Thyroid gland (tissue), 4 donors: ENCODE measurements at regions not wholly inside any gene's neighbourhood (a gene's known extent, or its start where the extent isn't known, plus 50 kb on each side); places are given as distances from the start of the nearest gene placed in this dataset.

Source experiments
- CTCF ChIP-seq, 6 experiments: fragments of 200-600 bp in 3 of 6; fragments of 450-650 bp in 3 of 6; sonication (generic) in 3 of 6; IDR thresholded peaks; one replicate each; pipeline ENCODE4 v1.5.1; 2016 to 2019; ENCODE audit warnings: antibody characterized with exemption in 6 of 6, mild to moderate bottlenecking in 2 of 6, inconsistent platforms in 1 of 6, moderate library complexity in 1 of 6
- POLR2A ChIP-seq, 2 donors: fragments of 450-650 bp; IDR thresholded peaks; one replicate each; pipeline ENCODE4 v1.6.1; 2017; ENCODE audit warnings: antibody characterized with exemption in 2 of 2, mild to moderate bottlenecking in 2 of 2, moderate library complexity in 1 of 2

GRCh38 chr4:26214994-26215393 is 105.8 kb upstream of the RBPJ start:
- TF ChIP-seq POLR2A (IDR thresholded peaks at IDR 0.05) (no peak), CTCF (IDR thresholded peaks at IDR 0.05) (no peak)
